A673 (cell line): ENCODE measurements at regions not wholly inside any gene's neighbourhood (a gene's known extent, or its start where the extent isn't known, plus 50 kb on each side); places are given as distances from the start of the nearest gene placed in this dataset.

Experiments used
- CTCF ChIP-seq: fragments of 300-800, 200-600 bp; sonication (generic); conservative IDR thresholded peaks from 2 replicates; pipeline ENCODE4 v1.5.1; 2017; ENCODE audit warnings: low read depth, mild to moderate bottlenecking, antibody characterized with exemption, low read length, moderate library complexity, mixed read lengths
- EZH2 ChIP-seq: fragments of 200-600 bp; sonication (generic); IDR thresholded peaks from 2 replicates; pipeline ENCODE4 v1.6.1; 2017; ENCODE audit warnings: borderline replicate concordance, low read depth, mild to moderate bottlenecking, mixed read lengths, antibody characterized with exemption, low read length; ENCODE audit not compliant: poor library complexity, severe bottlenecking

DNA sequence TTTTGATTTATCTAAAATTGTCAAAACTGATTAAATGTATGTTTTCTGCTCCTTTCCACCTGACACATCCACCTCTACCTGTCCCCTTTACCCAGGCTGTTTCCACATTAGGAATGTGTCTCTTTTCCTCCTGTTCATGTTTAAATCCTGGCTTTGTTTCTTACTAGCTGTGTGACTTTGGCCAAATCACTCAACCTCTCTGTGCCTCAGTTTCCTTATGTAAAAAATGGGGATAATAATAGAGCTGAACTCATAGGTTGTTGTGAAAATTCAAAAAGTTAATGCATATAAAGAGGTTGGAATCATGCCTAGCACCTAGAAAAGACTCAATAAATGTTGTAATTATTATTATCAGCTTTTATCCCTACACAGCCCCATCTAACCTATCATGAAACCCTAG is 136.8 kb downstream of the NXPE2 start:
- no peak for TF ChIP-seq CTCF
- TF ChIP-seq EZH2: no peak
